OCI-LY7 (cell line): ENCODE measurements at regions not wholly inside any gene's neighbourhood (a gene's known extent, or its start where the extent isn't known, plus 50 kb on each side); places are given as distances from the start of the nearest gene placed in this dataset.

Experiments
- CTCF ChIP-seq: fragments of 200-600 bp; sonication (generic); conservative IDR thresholded peaks from 2 replicates; pipeline ENCODE4 v1.5.1; 2014; ENCODE audit warnings: mild to moderate bottlenecking, antibody characterized with exemption, low read length, moderate library complexity, mixed read lengths
- EZH2phosphoT487 ChIP-seq: fragments of 200-600 bp; sonication (generic); IDR thresholded peaks from 2 replicates; pipeline ENCODE4 v1.6.1; 2018; ENCODE audit warnings: low read depth, borderline replicate concordance, mild to moderate bottlenecking, mixed run types, antibody characterized with exemption, low read length, moderate library complexity, mixed read lengths

- no peak for TF ChIP-seq EZH2phosphoT487
- TF ChIP-seq CTCF: no peak
Measured at GRCh38 chr10:8910314-8910713, 855.8 kb downstream of the GATA3 start.
